ENCODE measurements at regions not wholly inside any gene's neighbourhood (a gene's known extent, or its start where the extent isn't known, plus 50 kb on each side); places are given as distances from the start of the nearest gene placed in this dataset.

DNA sequence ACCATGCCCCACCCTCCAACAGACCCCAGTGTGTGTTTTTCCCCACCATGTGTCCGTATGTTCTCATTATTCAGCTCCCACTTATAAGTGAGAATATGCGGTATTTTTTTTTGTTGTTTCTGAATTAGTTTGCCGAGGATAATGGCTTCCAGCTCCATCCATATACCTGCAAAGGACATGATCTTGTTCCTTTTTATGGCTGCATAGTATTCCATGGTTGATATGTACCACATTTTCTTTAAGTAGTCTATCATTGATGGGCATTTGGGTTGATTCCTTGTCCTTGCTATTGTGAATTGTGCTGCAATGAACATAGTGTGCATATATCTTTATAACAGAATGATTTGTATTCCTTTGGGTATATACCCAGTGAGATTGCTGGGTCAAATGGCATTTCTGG lies 176.9 kb downstream of the UTRN start:
- Histone ChIP-seq H3K36me3 (replicated peaks in 1 of 2; ENCODE audit: control insufficient read depth in 1 of 2, insufficient read depth in 2 of 2, low read length in 2 of 2) (peaks cover 41 to 91% of the 10 kb centered on the region in 2 experiments), H3K79me2 (ENCODE audit: insufficient read depth, low read length) (no peaks in the 10 kb centered on the region), H2AFZ (ENCODE audit: low read length) (no peak overlapping the region), H3K9me3 (ENCODE audit: low read length) (no peaks in the 10 kb centered on the region), H3K4me1 (ENCODE audit: insufficient read depth, low read length) (peaks cover 8% of the 10 kb centered on the region), H3K27ac (ENCODE audit: extremely low read length, insufficient read depth, low read length) (no peak overlapping the region), H3K9ac (ENCODE audit: insufficient read depth, low read depth, low read length) (no peak overlapping the region), H3K27me3 (ENCODE audit: control insufficient read depth in 1 of 2, insufficient read depth in 2 of 2, low read length in 2 of 2) (no peaks in the 10 kb centered on the region), H4K20me1 (ENCODE audit: insufficient read depth, low read length) (no peaks in the 10 kb centered on the region), H3K4me3 (replicated peaks in 1 of 3; ENCODE audit: insufficient read depth in 1 of 3, low read depth in 2 of 3, low read length in 3 of 3) (no peak overlapping the region), H3K4me2 (ENCODE audit: low read depth, low read length) (no peak overlapping the region)
- TF ChIP-seq ZNF550 (CRISPR knock-in tag; IDR thresholded peaks at IDR 0.05; ENCODE audit: borderline replicate concordance), result no peak
- no peak for TF ChIP-seq ZNF577 (CRISPR knock-in tag; IDR thresholded peaks at IDR 0.05; ENCODE audit: borderline replicate concordance, low read depth)
- TF ChIP-seq EED (CRISPR knock-in tag; IDR thresholded peaks at IDR 0.05), result no peak
- TF ChIP-seq HIVEP1 (CRISPR knock-in tag; IDR thresholded peaks at IDR 0.05), result no peak
- TF ChIP-seq, protein P1, sequence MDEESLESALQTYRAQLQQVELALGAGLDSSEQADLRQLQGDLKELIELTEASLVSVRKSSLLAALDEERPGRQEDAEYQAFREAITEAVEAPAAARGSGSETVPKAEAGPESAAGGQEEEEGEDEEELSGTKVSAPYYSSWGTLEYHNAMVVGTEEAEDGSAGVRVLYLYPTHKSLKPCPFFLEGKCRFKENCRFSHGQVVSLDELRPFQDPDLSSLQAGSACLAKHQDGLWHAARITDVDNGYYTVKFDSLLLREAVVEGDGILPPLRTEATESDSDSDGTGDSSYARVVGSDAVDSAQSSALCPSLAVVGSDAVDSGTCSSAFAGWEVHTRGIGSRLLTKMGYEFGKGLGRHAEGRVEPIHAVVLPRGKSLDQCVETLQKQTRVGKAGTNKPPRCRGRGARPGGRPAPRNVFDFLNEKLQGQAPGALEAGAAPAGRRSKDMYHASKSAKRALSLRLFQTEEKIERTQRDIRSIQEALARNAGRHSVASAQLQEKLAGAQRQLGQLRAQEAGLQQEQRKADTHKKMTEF (CRISPR knock-in tag; IDR thresholded peaks at IDR 0.05), result no peak
- TF ChIP-seq BRD4 (CRISPR knock-in tag; IDR thresholded peaks at IDR 0.05), result no peak
- TF ChIP-seq, protein P2, sequence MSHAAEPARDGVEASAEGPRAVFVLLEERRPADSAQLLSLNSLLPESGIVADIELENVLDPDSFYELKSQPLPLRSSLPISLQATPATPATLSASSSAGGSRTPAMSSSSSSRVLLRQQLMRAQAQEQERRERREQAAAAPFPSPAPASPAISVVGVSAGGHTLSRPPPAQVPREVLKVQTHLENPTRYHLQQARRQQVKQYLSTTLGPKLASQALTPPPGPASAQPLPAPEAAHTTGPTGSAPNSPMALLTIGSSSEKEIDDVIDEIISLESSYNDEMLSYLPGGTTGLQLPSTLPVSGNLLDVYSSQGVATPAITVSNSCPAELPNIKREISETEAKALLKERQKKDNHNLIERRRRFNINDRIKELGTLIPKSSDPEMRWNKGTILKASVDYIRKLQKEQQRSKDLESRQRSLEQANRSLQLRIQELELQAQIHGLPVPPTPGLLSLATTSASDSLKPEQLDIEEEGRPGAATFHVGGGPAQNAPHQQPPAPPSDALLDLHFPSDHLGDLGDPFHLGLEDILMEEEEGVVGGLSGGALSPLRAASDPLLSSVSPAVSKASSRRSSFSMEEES (CRISPR knock-in tag; IDR thresholded peaks at IDR 0.05), result no peak
- TF ChIP-seq, protein P3, sequence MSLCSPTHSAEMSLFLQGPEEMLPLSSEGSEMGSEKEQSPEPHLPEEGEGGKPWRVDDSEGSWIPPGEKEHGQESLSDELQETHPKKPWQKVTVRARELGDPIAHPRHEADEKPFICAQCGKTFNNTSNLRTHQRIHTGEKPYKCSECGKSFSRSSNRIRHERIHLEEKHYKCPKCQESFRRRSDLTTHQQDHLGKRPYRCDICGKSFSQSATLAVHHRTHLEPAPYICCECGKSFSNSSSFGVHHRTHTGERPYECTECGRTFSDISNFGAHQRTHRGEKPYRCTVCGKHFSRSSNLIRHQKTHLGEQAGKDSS (CRISPR knock-in tag; IDR thresholded peaks at IDR 0.05; ENCODE audit: borderline replicate concordance, low read depth), result no peak
- TF ChIP-seq CBFB (CRISPR knock-in tag; IDR thresholded peaks at IDR 0.05), result no peak
- TF ChIP-seq NR2F1 (CRISPR knock-in tag; IDR thresholded peaks at IDR 0.05), result no peak
- TF ChIP-seq, protein P4, sequence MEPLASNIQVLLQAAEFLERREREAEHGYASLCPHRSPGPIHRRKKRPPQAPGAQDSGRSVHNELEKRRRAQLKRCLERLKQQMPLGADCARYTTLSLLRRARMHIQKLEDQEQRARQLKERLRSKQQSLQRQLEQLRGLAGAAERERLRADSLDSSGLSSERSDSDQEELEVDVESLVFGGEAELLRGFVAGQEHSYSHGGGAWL (CRISPR knock-in tag; IDR thresholded peaks at IDR 0.05), result no peak
- TF ChIP-seq CCDC6 (CRISPR knock-in tag; IDR thresholded peaks at IDR 0.05), result no peak
- no peak for TF ChIP-seq U2AF2 (IDR thresholded peaks at IDR 0.05; ENCODE audit: low read depth, low read length)
- TF ChIP-seq ZFYVE20 (CRISPR knock-in tag; IDR thresholded peaks at IDR 0.05; ENCODE audit: borderline replicate concordance, low read depth), result no peak
- no peak for TF ChIP-seq KLF16 (CRISPR knock-in tag; IDR thresholded peaks at IDR 0.05)
- TF ChIP-seq ZBTB20 (CRISPR knock-in tag; IDR thresholded peaks at IDR 0.05; ENCODE audit: borderline replicate concordance, low read depth), result no peak
- TF ChIP-seq MAFF (IDR thresholded peaks at IDR 0.05; ENCODE audit: low read depth, low read length), result no peak
- no peak for TF ChIP-seq RORA (CRISPR knock-in tag; IDR thresholded peaks at IDR 0.05)
- TF ChIP-seq, protein P5, sequence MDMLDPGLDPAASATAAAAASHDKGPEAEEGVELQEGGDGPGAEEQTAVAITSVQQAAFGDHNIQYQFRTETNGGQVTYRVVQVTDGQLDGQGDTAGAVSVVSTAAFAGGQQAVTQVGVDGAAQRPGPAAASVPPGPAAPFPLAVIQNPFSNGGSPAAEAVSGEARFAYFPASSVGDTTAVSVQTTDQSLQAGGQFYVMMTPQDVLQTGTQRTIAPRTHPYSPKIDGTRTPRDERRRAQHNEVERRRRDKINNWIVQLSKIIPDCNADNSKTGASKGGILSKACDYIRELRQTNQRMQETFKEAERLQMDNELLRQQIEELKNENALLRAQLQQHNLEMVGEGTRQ (IDR thresholded peaks at IDR 0.05; ENCODE audit: low read depth, low read length), result no peak
- TF ChIP-seq, protein P5 (CRISPR knock-in tag; IDR thresholded peaks at IDR 0.05; ENCODE audit: borderline replicate concordance), result no peak
- ChIA-PET POLR2A (no interaction called here), CTCF (ENCODE audit: low intra/inter-chr PET ratio, low total read pairs) (no interaction called here)
- BruUV-seq (replicated peaks), result no TSS peak
- FAIRE-seq (no peak), DNase-seq (ENCODE audit: low spot score) (no peak), ATAC-seq (no peak)
- in situ Hi-C loops (cut with HindIII; ENCODE audit: extremely low pct_ligation_motif_present, low pct_unique_long_range_greater_than_20kb) (no loop called here), intact Hi-C loops (cut with micrococcal nuclease; ENCODE audit: unreplicated experiment) (no loop called here)
- 97% methylated on average over 3 of the region's 3 CpGs for WGBS (ENCODE audit: low lambda C conversion rate)

All from HepG2 (cell line).